Activated CD8-positive, alpha-beta T cell treated with anti-CD3 and anti-CD28 coated beads for 36 hours (primary cell): ENCODE measurements at regions not wholly inside any gene's neighbourhood (a gene's known extent, or its start where the extent isn't known, plus 50 kb on each side); places are given as distances from the start of the nearest gene placed in this dataset.

Experiments
- ATAC-seq: fragments of 200-7000 bp; cut with Tn5 transposase; one replicate; pipeline ENCODE4 v1.10.0; 2021; ENCODE audit warnings: mild to moderate bottlenecking, moderate library complexity
- CTCF ChIA-PET: fragments of 350-600 bp; sonication (Branson Sonifier 250); formaldehyde crosslinking; loops from one replicate; lab custom pipeline; 2021; ENCODE audit warnings: antibody characterized with exemption; lab: Charles Lee
- POLR2A ChIA-PET: fragments of 350-600 bp; sonication (Branson Sonifier 250); formaldehyde crosslinking; loops from one replicate; lab custom pipeline; 2021; ENCODE audit warnings: antibody characterized with exemption; lab: Charles Lee
- DNase-seq: peaks from one replicate; pipeline ENCODE4 v3.0.0-alpha.2; 2020
- H3K27ac Mint-ChIP-seq: one replicate; pipeline ENCODE4 v1.8.0; 2021; ENCODE audit warnings: mild to moderate bottlenecking, mixed read lengths
- H3K27me3 Mint-ChIP-seq: one replicate; pipeline ENCODE4 v1.8.0; 2021; ENCODE audit warnings: mixed read lengths
- H3K36me3 Mint-ChIP-seq: one replicate; pipeline ENCODE4 v1.8.0; 2021; ENCODE audit warnings: low read depth, mixed read lengths
- H3K4me1 Mint-ChIP-seq: one replicate; pipeline ENCODE4 v1.8.0; 2021; ENCODE audit warnings: low read depth, mixed read lengths
- H3K4me3 Mint-ChIP-seq: one replicate; pipeline ENCODE4 v1.8.0; 2021; ENCODE audit warnings: mild to moderate bottlenecking, moderate library complexity, mixed read lengths
- H3K9me3 Mint-ChIP-seq: one replicate; pipeline ENCODE4 v1.8.0; 2021; ENCODE audit warnings: mixed read lengths
- CTCF ChIP-seq: fragments of 200-600 bp; IDR thresholded peaks from one replicate; pipeline ENCODE4 v1.8.0; 2022; ENCODE audit warnings: antibody characterized with exemption, mild to moderate bottlenecking
- intact Hi-C: fragments of 100-400 bp; cut with micrococcal nuclease; formaldehyde crosslinking; loops from one replicate; pipeline ENCODE4 v1.10.0; 2022

- ChIA-PET CTCF (no interaction called here), POLR2A (no interaction called here)
- no peaks in the 10 kb centered on the region for H3K27me3 Mint-ChIP-seq
- H3K4me3 Mint-ChIP-seq = no peak overlapping the region
- H3K36me3 Mint-ChIP-seq = no peaks in the 10 kb centered on the region
- DNase-seq (no peak), ATAC-seq (no peak)
- TF ChIP-seq CTCF = no peak
- H3K4me1 Mint-ChIP-seq = no peaks in the 10 kb centered on the region
- H3K9me3 Mint-ChIP-seq = peaks cover 2% of the 10 kb centered on the region
- no peak overlapping the region for H3K27ac Mint-ChIP-seq
- intact Hi-C loops = no loop called here
These were observed 453.2 kb upstream of the EPHA6 start for GRCh38 chr3:96361241-96361640.

- ChIA-PET POLR2A (no interaction called here), CTCF (no interaction called here)
- DNase-seq (no peak), ATAC-seq (no peak)
- no peak for TF ChIP-seq CTCF
- no peaks in the 10 kb centered on the region for H3K27me3 Mint-ChIP-seq
- H3K27ac Mint-ChIP-seq = no peak overlapping the region
- intact Hi-C loops = no loop called here
- no peaks in the 10 kb centered on the region for H3K4me1 Mint-ChIP-seq
- no peak overlapping the region for H3K4me3 Mint-ChIP-seq
- H3K9me3 Mint-ChIP-seq = peaks cover 8% of the 10 kb centered on the region
- H3K36me3 Mint-ChIP-seq = no peaks in the 10 kb centered on the region
These were observed 443.8 kb upstream of the EPHA6 start for GRCh38 chr3:96370637-96371036.

- Mint-ChIP-seq H3K4me1 (no peaks in the 10 kb centered on the region), H3K4me3 (no peak overlapping the region), H3K9me3 (peaks cover 9% of the 10 kb centered on the region), H3K27me3 (no peaks in the 10 kb centered on the region), H3K27ac (no peak overlapping the region), H3K36me3 (no peaks in the 10 kb centered on the region)
- TF ChIP-seq CTCF = no peak
- ChIA-PET POLR2A (no interaction called here), CTCF (no interaction called here)
- intact Hi-C loops = no loop called here
- ATAC-seq (no peak), DNase-seq (no peak)
These were observed 404.2 kb upstream of the EPHA6 start for GRCh38 chr3:96410006-96410730.

GRCh38 chr3:96416549-96417255 lies 397.7 kb upstream of the EPHA6 start:
- intact Hi-C loops = no loop called here
- H3K4me3 Mint-ChIP-seq = no peak overlapping the region
- ChIA-PET CTCF (no interaction called here), POLR2A (no interaction called here)
- peaks cover 2% of the 10 kb centered on the region for H3K9me3 Mint-ChIP-seq
- no peak overlapping the region for H3K27ac Mint-ChIP-seq
- H3K27me3 Mint-ChIP-seq = no peaks in the 10 kb centered on the region
- ATAC-seq (no peak), DNase-seq (no peak)
- no peaks in the 10 kb centered on the region for H3K36me3 Mint-ChIP-seq
- TF ChIP-seq CTCF = no peak
- no peaks in the 10 kb centered on the region for H3K4me1 Mint-ChIP-seq

DNA sequence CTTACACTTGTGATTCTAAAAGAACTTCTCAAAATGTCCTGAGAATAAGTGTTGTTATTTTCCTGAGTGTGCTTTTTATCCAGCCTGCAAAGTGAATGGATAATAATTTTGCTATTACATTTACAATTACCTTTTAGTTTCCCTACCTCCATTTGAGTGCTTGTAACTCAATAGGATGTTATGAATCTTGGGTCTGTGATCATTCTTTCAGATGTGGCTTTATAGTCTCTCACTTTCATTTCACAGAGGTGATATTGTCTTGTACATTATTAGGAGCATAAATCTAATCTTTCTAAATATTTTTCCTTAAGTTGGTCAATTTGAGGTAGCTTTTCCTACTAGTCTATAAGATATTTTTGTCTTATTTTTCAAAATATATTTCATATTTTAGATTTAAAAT lies 386.3 kb upstream of the EPHA6 start:
- H3K4me3 Mint-ChIP-seq = no peak overlapping the region
- no peaks in the 10 kb centered on the region for H3K4me1 Mint-ChIP-seq
- H3K27ac Mint-ChIP-seq = no peak overlapping the region
- no peaks in the 10 kb centered on the region for H3K9me3 Mint-ChIP-seq
- intact Hi-C loops = no loop called here
- no peaks in the 10 kb centered on the region for H3K27me3 Mint-ChIP-seq
- ATAC-seq (no peak), DNase-seq (no peak)
- POLR2A ChIA-PET = no interaction called here
- TF ChIP-seq CTCF = no peak
- H3K36me3 Mint-ChIP-seq = no peaks in the 10 kb centered on the region
- CTCF ChIA-PET = no interaction called here
